Esophagus mucosa (tissue), 1 donor: ENCODE measurements at regions not wholly inside any gene's neighbourhood (a gene's known extent, or its start where the extent isn't known, plus 50 kb on each side); places are given as distances from the start of the nearest gene placed in this dataset.

Experiments used
- ATAC-seq: fragments of 200-7000 bp; cut with Tn5 transposase; one replicate; pipeline ENCODE4 v1.9.1; 2020
- donor health status: DM: yes; HTN: yes; CAD: no.

DNA sequence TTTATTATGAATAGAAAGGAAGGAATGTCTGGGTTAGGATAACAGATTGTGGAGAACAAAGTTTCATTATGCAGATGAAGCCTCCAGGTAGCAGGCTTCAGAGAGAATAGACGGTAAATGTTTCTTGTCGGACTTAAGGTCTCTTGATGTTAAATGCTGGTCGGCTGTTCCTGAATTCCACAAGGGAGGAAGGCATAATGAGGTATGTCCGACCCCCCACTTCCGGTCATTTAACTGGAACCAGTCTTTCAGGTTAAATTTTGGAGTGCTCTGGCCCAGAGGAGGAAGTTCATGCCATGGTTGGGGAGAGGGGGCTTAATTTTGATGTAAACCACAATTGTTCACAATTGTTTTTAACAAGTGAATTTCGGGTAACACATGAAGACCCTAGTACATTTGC, 158.1 kb upstream of the VCX3A start:
- no peak for ATAC-seq

DNA sequence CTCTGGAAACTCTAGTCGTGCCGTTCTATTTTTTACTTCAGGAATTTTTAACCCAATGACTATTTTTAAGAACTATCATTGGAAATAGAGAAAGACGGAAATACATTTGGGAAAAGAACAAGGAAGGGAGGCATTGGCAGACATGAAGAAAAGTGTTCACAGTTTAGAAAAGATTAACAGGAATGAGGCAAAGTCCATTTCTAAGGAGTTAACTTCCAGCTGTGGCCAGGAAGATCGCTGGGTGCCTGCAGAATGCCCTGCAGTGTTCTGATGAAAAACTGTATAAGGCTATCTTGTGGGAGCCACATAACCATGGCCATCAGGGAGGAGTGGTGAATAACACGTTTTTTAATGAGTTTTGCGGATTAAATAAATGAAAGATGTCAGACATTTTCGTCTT, 150.6 kb upstream of the VCX3A start:
- ATAC-seq, result no peak

DNA sequence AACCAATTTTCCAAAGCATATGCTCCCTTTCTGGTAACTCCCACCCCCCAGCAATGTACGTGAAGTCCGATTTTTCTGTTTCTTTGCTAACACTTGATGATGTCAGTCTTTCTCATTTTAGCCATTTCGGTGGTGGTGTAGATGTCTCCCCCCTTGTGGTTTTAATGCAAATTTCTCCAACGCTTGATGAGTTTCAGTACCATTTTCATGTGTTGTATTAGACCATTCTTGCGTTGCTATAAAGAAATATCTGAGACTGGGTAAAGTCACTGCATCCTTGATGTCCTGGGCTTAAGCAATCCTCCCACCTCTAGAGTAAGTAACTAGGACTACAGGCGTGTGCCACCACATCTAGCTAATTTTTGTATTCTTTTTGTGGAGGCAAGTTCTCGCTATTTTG, 148.4 kb upstream of the VCX3A start:
- no peak for ATAC-seq

DNA sequence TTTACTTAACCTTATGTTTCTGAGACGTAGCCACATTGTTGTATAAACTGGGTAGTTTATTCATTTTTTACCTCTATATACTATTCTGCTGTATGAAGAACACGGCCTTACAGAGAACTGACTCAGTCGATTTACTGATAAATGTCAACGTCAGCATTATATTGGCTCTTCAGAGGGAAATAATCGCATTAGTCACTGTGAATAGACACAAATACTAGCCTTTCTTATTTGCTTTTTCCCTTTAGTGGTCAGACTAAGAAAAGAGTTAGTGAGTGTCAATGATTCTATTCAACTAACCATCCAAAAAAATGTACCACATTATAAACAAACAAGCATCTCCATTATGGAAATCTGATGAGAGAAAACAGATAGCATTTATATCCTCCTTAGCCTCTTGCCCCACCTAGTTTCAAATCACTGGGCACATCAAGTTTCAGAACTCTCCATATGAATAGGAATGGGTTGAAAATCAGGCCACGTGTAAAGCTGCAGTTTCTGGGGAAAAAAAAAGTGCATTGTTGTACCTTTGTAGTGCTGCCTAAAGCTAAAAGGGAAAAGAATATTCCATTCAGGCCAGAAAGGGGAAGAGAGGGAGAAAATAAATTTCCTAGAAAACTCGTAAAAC, 146.7 kb upstream of the VCX3A start:
- ATAC-seq, result no peak

DNA sequence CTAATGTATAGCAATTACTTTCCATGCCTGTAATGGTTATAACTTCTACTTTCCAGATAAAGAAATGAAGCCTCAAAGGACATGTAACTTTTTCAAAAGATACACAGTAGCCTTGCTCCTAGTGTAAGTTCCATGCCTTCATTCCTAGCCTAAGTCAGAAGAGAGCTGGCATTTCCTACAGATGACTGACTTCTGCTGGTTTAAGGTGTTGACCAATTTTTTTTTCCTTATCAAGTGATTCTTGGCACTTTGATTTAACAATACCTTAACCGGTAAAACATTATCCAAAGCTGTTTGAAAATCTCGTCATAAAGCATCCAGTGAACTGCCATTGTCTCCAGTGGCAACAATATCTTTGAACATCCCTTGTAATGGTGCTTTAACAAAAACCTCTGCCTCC, 145.1 kb upstream of the VCX3A start:
- ATAC-seq, result no peak

DNA sequence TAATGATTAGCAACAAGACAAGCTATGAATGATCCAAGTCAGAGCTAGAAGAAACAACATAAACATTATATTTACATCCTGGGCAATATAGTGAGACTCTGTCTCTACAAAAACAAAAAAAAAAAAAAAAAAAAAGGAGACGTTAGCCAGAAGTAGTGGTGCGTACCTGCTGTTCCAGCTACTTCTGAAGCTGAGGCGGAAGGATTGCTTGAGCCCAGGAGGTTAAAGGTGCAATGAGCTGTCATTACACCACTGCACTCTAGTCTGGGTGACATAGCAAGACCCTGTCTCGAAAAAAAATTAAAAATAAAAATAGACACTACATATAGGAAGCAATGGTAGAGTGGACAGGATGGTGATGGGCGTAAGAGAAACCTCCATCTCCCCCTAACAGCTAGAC, 144.6 kb upstream of the VCX3A start:
- no peak for ATAC-seq

DNA sequence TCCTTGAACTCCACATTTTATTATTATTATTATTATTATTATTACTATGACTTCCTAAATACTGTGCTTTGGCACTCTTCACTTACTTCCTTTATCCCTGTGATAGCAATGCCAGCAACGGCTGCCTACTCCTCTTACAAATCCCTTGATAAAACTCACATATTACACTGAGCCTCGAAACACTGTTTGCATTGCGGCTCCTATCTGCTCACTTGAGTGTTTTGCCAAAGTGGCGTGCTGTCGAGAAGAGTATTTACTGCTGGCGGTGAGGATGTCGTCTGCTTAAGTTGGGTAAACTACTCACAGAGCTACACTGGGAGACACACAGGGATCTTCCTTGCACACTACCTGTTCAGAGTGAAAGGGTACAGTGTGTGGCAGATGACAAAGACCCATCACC, 143.4 kb upstream of the VCX3A start:
- ATAC-seq, result no peak

DNA sequence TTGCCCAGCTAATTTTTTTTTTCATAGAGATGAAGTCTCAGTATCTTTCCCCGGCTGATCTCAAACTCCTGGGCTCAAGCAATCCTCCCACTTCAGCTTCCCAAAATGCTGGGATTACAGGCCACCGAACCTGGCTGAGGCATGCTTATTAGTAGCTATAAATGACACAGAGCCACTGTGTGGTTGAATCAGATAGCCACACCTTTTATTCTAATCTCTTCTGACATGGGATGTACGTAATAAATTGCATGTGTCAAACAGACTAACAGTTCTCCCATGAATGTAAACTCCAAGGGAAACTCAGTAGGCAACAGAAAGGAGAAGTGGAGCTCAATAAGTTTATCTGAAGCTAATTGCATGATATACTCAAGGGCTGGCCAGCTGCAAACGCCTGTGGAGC, 139.8 kb upstream of the VCX3A start:
- ATAC-seq, result no peak

DNA sequence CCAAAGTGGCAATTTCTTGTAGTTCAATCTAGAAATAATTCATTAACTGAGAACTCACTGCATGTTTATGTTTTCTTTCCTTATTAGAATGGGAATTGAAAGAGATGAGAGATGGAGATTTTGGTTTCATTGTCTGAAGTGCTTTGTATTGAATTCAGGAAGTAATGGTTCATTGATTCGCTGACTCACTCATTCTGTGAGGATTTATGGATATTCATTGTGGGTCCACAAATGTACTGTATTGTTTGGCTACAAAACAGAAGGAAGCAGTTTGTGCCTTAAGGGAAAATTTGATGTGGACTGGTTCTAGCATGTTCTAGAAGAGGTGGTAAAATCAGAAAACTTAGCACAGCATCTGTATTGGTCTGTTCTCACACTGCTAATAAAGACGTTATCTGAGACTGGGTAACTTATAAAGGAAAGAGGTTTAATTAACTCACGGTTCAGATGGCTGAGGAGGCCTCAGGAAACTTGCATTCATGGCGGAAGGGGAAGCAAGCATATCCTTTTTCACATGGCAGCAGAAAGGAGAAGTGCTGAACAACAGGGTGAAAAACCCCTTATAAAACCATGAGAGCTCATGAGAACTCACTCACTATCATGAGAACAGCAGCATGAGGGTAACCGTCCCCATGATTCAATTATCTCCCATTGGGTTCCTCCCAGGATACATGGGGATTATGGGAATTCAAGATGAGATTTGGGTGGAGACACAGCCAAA, 132.3 kb upstream of the VCX3A start:
- ATAC-seq, result peak; percentile 95

DNA sequence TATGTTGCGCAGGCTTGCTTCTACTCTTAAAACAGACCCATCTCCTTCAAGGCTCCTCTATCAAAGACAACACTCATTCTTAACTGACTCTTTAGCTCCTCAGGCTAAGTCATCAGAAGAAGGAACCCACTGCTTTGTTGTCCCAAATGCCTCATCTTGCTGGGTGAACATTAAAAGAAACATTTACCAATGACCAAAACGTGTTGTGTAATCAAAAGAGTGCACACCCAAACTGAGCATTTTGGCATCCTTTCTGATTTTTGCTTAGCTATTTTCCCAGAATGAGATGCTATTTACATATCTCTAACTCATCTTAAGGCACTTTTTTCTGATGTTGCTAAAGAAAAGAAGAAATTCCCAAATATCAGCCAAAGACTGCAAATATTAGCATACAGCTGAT, 131.7 kb upstream of the VCX3A start:
- ATAC-seq, result peak; percentile 71

DNA sequence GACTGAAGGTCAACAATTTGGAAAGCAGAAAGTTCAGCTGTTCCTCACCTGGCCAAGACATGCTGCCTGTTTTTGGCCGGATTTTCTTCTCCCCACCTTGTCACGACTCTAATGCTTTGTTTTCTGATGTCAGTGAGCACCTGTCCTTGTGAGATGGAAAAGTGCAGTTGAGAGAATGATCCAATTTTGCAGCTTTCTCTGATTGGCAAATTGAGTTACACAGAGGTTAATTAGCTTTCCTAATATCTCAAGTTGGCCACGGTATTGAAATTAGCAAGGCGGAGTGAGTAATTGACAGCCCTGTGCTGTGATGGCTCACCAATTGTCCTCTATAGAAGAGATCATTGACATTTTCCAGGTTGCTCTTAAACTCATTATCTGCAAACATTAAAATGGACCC, 126.8 kb upstream of the VCX3A start:
- ATAC-seq, result no peak

DNA sequence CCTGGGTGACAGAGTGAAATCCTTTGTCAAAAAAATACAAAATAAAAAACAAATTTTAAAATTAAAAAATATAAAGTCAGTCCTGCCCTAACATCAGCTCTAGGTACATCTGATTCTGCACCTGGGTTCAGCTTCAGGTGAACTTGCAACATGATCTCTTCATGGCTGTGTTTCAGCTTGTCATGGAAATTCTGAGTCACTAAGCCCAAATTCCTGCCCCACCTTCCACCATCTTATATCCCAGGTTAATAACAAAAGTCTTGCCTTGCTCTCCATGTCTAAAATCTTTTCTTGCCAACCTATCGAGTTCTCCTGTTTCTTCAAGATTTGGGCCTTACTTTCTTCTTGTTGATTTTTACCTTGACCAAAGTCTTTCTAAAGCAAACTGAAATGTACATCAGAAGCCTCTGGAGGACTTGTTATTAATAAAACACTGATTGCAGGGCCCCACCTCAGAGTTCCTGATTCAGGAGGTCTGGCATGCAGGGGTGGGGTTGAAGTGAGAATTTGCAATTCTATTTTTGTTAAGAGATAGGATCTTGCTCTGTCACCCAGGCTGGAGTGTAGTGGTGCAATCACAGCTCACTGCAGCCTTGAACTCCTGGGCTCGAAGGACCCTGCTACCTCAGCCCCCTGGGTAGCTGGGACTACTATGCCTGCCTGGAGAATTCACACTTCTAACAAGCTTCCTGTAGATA, 125.8 kb upstream of the VCX3A start:
- peak; percentile 96 for ATAC-seq

DNA sequence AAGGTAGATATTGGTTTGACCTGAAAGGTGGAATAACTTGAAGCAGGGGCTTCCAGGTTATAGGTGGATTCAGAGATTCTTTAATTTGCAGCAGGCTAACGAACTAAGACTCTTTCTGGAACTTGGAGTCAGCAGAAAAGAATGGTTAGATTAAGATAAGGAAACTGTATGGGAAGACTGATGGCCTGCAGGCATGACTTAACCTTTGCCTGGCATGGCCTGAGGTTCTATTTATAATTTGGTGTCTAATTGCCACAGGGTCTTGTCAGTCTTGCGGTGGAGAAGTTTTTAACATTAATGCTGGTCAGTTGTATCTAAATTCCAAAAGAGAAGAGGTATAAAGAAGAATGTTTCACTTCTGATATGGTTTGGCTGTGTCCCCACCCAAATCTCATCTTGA, 110.3 kb upstream of the VCX3A start:
- ATAC-seq, result no peak

DNA sequence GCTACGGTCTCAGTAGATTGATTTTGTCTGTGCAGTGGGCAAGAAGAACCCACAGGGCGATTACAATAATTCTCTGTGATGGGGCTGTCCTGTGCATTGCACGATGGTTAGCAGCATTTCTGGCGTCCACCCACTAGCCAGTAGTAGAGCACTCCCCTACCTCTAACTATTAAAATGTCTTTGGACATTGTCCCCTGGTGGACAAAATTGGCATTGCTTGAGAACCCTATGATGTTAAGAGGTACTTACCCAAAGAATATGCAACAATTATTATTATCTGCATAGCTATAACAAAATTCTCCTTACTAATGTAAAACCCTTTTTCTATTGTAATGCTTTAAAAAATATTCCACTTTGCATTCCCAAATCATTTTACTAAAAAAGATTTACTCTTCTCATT, 109.5 kb upstream of the VCX3A start:
- ATAC-seq, result no peak

DNA sequence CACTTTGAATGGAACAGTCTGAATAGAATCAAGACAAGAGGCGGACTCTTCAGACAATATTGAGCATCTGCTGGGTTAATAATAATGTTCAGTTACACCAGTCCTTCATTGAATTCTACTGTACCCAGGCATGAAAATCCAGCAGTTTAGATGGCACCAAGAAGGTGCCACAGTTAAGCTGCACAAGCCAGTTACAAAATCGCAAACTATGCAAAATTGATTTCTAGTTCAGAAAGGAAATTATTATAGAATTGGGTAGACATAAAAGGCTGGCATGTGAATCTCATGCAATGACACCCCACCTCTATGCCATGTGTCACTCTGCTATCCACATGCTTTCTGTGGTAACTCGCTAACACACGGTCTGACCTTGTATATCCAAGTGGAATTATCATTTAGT, 105.8 kb upstream of the VCX3A start:
- no peak for ATAC-seq

DNA sequence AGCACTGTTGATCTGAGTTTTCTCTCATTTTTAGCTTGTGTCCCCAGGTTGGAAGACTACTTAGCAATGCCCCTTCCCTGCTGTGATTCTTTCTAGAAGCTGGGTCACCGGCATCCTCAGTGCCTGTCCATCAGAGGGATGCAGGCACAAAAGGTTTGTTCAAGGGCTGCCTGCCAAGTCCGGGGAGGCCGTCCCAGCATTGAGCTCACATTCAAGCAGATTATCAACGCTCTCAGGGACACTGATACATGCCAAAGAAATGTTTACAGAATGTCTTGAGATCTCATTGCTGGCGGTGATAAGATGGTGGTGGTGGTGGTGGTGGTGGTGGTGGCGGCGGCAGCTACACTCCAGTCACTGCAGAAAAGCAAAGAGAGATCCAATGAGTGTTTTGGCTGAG, 79.6 kb upstream of the VCX3A start:
- no peak for ATAC-seq

DNA sequence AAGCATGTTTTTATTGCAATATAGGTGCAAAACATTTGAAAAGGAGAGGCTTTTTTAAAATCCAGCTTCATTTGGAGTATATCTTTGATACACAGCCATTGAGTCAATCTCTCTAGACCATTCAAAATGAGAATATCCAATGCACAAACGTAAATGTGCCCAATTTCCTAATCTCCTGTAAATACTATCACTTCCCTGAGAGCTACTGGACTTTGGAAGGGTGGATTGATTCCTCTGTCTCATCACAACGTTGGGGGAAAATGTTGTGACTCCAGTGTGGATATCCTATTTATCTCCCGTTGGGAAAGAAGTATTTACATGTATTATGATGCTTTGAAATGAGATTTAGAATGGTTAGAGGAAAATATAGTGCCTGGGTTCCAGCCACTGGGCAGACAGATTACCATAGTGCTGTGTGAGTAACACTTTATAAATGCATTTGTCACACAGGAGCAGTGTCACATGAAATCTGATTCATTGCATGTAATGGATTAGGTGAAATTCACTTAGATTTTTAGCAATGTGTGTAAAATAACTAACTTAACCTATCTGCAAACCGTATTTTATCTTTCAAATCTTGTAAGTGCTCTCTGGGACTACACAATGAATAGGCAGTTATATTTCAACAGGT, 64.4 kb upstream of the VCX3A start:
- ATAC-seq, result no peak
